HG02571 (cell line): ENCODE measurements at regions not wholly inside any gene's neighbourhood (a gene's known extent, or its start where the extent isn't known, plus 50 kb on each side); places are given as distances from the start of the nearest gene placed in this dataset.
"Not testable (repeated sequence)": the region's sequence is repeated elsewhere in the genome, so short reads cannot be mapped to it uniquely, and the experiment has no call there.

Experiments used
- ATAC-seq: cut with Tn5 transposase; IDR thresholded peaks from one replicate; pipeline ENCODE4 v1.9.1; 2021; ENCODE audit warnings: mild to moderate bottlenecking, moderate library complexity; ENCODE audit not compliant: unreplicated experiment

DNA sequence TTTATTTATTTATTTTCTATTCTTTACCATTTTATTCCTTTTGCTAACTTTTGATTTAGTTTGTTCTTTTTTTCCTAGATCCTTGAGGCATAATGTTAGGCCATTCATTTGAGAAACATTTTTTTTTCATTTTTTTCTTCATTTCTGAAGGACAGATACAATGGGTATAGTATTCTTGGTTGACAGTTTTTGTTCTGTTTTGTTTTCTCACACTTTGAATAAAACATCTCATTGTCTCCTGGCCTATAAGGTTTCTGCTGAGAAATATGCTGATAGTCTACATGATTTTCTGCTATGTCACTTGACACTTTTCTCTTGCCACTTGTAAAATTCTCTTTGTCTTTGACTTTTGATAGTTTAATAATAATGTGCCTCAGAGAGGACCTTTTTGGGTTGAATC is 294.6 kb upstream of the EPHA7 start:
- no peak for ATAC-seq

DNA sequence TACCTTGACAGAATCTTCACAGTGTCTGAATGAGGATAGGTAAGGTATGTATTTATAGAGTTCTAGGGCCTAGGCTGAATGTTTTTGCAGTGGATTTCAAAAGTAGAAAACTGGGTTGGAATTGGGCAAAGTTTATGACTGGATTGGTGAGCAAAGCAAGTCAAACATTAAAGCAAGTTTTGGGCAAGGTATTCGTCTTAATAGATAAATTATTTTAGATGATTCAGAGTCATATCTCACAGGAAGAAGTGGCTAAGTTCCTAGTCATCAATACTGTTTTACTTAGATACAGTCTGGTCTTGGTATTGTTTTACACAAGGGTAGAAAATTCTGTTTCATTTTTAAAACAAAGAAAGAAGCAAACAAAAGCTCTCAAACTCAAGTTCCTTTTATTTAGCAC is 284.1 kb upstream of the EPHA7 start:
- no peak for ATAC-seq

DNA sequence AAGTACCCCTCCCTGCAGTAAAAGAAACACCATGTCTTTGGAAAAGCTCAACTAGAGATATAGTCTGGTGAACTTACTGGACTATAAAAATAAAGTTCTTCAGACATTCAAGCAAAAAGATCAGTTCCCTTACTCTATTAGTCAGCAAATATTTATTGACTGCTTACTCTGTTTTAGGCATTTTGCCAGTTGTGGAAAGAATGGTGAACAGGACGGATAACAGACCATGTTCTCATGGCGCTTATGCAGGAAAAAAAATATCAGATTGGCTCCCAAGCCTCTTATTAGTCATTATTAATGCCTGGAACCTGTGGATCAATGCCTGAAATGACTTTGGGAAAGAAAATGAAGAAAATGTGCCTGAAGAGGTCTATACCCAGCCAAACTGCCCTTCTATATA is 282.2 kb upstream of the EPHA7 start:
- ATAC-seq, result no peak

DNA sequence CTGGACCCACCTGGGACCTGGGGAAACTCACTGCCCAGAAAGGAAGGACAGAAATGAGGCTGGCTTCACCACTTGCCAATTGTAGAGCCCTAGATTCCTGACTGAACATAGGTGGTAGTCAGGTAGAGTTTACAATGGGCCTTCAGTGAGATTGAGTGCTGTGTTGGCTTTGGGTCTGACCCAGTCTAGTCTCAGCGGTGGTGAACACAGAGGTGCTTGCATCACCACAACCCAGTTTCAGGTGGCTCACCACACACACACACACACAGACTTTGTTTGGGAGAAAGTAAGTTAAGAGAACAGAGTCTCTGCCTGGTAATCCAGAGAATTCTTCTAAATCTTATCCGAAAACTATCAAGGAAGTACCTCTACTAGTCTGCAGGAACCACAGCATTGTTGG is 266.1 kb upstream of the EPHA7 start:
- no peak for ATAC-seq

DNA sequence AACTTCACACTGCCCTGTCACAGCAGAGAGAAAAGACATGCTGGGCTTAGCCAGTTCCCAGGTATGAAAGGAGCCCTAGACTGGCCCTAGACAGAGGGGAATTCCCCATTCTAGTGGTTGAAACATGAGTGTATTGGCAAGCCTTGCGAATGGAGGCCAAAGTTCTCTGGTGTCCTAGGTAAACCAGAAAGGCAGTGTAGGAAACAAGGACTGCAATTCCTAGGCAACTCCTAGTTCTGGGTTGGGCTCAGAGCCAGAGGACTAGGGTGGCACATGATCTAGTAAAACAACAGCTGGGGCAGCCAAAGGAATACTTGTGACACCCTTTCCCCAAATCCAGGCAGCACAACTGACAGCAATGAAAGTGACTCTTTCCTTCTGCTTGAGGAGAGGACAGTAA is 265.0 kb upstream of the EPHA7 start:
- ATAC-seq, result no peak

DNA sequence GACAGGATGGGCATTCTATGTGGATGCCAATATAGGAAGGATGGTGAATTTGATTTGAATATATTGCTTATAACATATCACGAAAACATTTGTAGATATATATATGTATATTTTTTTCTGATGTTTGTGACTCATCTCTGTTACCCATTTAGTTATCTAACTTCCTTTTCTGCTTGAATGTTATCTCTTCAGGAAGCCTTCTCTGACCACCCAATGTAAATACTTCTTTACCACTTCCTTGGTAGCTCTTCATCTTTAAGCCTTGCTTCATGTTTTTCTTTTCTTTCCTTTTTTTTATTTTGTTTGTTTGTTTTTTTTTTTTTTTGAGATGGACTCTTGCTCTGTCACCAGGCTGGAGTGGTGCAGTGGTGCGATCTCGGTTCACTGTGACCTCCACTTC is 260.5 kb upstream of the EPHA7 start:
- ATAC-seq, result no peak

DNA sequence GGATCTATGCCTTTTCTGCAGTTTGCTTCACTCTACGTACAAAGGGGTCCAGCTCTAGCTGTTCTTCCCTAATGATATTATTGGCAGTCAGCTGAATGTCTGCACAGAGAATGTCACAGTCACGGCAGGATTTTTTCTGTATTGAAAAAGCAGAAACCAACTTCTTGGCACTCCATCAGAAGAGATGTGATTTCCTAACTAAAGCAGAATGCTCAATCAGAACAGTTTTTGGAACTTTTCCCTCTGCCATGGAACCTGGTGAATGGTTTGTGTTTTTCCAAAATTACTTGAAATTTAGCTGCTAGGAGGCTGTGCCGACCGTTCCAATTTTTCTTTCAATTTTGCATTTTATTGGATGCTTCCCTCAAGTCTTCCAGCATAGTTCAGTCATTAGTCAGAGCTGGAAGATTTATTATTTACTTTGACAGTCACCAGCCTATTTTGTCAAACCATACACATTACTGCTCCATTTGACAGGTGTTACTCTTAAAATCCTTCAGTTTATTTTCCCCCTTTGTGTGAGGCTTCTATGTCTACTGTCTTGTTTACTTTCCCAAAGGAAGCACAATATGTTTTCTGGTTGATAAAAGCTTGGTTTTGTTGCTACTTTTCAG is 259.6 kb upstream of the EPHA7 start:
- no peak for ATAC-seq

DNA sequence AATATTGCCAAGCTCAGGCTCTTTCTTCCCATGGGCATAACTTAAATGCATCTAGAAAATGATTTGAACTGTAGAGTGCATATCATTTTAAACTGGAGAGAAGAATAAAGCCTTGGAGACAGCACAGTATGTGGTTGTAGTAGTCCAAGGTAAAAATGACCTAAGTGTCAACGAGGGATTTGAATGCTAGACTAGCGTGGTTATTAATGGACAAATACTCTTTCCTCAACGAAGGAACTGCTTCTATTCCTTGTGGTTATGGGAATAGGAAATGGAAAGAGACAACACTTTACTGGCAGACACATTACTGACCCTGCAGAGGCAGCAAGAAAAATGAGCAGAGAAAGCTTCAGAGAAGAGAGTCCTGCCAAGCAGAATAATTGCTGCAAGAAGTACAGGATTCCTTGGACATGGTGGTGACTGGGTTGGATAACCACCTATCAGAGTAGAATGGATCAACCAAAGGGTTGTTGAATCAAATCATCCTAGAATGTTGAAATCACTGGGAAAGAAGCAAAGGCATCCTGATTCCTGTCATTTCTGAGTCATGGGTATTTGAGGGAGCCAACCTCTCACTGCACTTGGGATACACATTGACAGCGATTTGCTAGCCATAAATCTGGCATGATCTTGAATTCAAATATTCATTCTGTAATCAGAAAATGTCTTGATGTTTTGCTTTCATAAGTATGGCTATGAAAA is 258.1 kb upstream of the EPHA7 start:
- no peak for ATAC-seq

DNA sequence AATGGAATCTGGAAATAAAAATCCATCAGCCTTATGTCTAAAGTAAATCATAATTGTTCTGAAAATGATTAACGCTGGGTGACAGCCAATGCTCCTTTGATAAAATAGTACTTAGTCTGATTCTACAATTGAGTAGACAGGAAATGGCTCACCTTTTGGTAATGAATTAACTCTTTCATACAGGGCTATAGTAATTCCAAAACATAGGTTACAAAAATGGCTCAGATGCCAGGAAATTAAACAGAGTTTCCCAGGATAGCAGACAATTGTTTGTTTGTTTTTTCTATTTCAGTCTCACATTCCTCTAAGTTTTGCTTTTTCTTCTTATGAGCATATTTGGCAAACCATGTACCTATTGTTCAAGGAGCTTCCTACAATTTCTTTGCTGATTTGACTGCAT is 257.2 kb upstream of the EPHA7 start:
- ATAC-seq, result no peak

DNA sequence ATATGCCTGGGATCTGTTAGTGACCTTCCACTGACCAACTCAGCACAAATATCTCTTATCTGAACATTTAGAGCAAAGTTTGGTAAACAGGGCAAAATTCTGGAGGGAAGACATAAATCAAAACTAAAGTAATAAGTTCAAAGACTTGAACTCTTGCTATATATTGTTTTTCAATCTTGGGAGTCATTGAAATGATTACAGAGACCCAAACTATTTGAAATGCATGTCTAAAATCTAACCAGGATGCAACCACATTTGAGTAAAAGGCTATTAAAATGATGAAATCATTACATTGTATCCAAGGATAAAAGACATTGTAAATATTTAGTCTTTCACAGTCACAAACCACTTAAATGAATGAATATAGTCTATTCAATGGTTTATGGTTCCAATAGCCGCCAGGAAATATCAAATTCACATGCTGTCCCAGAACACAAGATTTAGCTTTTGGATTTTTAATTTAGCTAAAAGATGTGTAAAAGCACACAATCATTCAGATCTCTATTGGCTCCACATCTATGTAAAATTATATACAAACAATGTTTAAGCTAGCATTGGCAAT is 256.6 kb upstream of the EPHA7 start:
- ATAC-seq, result no peak

DNA sequence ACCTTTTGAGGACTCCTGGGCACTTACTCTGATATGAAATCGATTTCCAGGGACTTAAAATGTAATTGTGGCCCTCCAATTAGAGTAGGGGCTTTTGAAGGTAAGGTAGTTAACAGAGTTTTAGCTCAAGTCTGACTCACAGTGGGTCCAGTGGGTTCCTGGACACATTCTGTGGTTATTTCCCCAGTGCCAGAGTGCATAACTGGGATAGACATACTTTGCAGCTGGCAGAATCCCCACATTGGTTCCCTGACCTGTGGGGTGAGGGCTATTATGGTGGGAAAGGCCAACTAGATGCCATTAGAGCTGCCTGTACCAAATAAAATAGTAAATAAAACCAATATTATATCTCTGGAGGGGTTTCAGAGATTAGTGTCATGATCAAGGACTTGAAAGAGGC is 243.8 kb upstream of the EPHA7 start:
- no peak for ATAC-seq

DNA sequence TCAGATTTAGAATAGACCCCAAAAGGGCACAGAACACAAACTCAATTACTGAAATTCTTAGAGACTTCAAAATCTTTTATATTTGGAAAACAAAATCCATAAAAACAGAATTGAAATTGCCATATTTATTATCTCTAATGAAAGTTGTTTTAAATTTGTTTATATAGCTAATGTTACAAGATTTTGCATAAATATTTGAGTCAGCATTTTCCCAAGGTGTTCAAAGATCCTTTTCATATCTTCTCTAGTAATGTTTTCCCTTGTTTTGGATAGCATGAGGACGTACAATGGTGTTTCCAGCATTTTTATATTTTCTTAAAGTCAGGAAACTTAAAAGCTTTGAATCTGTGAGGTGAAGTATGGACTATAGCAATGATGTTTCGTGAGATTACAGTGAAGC is 235.2 kb upstream of the EPHA7 start:
- ATAC-seq, result no peak

DNA sequence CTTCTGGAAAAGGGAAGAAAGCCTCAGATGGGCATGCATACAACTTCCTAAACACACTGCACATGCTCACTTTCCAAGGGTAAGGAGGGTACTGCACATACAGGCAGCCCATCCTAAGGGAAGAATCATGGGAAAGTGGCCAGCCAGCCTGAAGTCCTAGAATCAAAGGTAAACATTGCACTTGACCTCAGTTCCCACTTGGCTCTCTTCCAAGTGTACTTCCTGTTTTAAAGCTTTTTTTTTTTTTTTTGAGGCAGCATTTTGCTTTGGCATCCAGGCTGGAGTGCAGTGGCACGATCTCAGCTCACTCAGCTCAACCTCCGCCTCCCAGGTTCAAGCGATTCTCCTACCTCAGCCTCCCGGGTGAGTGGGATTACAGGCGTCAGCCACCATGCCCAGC is 225.3 kb upstream of the EPHA7 start:
- ATAC-seq, result no peak

DNA sequence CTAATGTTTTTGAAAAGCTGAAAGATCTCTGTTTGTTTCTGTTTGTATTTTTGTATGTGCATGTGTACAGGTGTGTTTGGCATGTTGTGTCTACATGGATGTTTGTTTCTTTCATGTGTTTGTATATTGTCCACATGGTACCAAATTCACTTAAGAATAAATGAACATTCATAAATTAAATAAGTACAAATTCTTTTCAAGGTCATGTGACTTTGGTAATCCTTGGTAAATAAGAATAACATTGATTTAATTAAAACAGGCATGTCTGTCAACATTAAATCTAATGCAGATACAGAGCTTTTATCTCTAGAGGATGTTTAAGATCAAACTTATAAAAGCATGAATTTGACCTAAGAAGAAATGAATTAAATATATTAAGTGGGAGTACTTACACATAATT is 219.8 kb upstream of the EPHA7 start:
- no peak for ATAC-seq

DNA sequence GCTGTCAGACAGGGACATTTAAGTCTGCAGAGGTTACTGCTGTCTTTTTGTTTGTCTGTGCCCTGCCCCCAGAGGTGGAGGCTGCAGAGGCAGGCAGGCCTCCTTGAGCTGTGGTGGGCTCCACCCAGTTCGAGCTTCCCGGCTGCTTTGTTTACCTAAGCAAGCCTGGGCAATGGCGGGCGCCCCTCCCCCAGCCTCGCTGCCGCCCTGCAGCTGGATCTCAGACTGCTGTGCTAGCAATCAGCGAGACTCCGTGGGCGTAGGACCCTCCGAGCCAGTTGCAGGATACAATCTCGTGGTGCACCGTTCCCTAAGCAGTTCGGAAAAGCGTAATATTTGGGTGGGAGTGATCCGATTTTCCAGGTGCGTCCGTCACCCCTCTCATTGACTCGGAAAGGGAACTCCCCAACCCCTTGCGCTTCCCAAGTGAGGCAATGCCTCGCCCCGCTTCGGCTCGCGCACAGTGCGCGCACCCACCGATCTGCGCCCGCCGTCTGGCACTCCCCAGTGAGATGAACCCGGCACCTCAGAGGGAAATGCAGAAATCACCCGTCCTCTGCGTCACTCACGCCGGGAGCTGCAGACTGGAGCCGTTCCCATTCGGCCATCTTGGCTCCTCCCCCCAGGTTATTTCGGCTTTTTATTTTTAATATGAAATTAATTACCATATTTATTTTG is 217.8 kb upstream of the EPHA7 start:
- not testable (repeated sequence) for ATAC-seq

DNA sequence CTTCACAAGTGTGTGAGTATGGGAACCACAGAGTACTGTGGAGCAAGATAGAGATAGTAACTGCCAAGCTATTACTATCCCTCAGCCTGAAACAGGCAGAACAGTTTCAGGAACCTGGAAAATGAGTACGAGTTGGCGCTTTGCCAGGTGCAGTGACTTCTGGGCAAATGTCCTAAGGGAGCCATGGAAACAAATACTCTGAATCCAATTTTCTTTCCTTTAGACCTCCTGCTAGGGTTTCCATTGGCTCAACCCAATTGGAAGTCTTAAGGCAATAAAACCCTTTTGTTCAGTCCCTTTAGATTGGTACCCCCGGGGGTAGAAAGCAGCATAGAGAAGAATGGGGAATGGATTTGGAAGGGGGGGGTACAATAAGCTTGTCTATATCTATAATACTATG is 205.0 kb upstream of the EPHA7 start:
- ATAC-seq, result no peak

DNA sequence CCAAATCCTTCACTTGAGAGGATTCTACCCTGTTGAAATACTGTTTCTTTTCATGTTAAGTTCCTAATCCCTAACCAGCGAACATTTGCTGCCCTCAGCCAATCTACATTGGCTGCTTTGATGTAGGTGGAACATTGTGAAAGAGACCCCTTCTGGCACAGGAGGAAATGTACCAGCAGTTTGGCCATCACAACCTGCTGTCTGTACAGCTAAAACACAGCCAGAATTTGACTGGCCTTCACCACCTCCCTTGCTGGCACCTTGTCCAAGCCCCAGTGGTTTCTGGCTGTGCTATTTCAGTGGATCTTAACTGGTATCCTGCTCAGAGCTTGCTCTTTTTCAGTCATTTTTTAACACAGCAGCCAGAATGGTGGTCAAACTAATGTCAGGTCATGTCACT is 202.1 kb upstream of the EPHA7 start:
- no peak for ATAC-seq

DNA sequence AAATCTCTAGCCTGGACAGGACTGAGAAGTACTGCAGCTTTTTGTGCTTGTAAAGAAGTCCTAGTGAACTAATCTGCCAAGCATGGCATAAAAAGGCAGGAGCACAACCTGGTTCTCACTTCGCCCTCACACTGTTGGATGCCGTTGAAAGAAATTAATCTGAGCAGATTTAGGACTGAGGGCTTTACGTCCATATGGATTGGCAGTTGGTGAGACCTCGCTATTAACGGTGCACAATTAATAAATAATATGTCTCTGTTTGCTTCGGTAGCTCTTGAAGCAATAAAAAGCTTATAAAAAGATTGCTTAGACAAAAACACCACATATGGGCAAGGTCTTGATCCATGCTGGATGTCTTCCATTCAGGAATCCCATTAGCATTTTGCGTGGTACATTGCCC is 185.6 kb upstream of the EPHA7 start:
- ATAC-seq, result no peak

DNA sequence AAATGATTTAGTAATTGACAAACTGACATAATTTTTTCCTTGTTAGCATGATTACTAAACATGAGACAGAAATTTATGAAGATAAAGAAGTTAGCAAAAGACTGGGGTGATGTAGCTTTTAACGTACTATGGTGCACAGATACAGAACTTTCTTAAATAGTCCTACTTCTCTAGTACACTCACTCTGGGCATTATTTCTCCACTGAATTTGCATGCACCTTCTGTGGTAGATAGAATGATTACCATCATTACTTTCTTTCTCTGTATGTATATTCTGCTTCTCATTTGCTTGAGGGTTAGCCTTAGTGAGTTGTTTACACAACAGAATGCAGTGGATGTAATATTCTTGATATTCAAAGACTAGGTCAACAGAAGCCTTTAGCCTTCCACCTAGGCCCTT is 173.1 kb upstream of the EPHA7 start:
- ATAC-seq, result no peak

DNA sequence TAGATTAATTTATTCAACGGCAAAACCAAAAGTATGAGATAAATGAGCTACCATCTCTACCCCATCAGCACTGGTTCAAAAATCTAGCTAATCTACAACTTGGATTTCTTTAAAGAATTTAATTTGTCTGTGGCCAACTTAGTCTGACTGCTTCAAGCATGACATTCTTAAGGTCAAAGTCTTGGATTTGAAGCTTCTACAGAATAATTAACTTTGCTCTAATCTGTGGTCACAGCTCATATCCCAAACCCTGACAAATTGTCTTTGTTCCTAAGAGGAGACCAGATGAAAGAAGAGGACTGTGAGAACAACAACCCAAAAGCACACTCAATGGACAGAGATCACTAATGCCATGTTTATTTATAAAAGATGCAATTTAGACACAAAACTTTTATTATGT is 166.9 kb upstream of the EPHA7 start:
- ATAC-seq, result no peak

DNA sequence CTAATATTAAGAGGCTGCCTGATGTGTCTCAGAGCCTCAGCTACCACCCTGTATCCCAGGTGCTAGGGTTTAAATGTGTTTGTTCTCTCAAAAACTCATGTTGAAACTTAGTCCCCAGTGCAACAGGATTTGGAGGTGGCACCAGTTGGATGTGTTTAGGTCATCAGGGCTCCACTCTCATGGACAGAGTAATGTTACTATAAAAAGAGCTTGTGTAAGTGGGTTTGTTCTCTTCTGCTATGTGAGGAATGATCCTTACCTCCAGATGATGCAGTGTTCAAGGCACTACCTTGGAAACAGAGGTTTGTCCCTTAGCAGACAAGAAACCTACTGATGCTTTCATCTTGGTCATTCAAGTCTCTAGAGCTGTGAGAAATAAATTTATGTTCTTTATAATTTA is 164.9 kb upstream of the EPHA7 start:
- no peak for ATAC-seq

DNA sequence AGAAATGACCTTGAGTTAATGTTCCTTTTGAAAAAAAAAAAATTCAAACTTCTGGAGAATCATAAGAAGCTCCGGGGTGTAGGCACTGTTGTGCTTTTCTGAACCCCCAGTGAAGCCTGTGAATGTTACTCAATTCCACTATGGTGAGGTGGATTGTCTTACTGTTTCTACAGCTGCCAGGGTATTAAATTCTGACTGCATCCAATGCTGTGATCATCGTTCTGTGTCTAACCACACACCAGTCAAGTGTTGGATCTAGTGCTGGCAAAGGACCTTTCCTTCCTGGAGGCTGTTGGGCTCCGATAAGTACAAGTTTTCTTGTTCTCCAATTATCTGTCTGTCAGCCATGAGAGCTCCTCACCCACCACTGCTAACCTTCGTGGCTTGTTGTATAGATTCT is 162.0 kb upstream of the EPHA7 start:
- no peak for ATAC-seq
